Hepatocyte (in vitro differentiated cells): ENCODE measurements at regions not wholly inside any gene's neighbourhood (a gene's known extent, or its start where the extent isn't known, plus 50 kb on each side); places are given as distances from the start of the nearest gene placed in this dataset.

Source experiments
- DNase-seq: peaks from one replicate; pipeline ENCODE4 v3.0.0-alpha.2; 2016; ENCODE audit warnings: low spot score
- H2AFZ ChIP-seq: fragments of 200-600 bp; sonication (generic); 2 replicates; pipeline ENCODE4 v1.6.0; 2016; ENCODE audit warnings: antibody characterized with exemption, mild to moderate bottlenecking
- H3K27ac ChIP-seq: fragments of 200-600 bp; sonication (generic); 2 replicates; pipeline ENCODE4 v1.5.1; 2016; ENCODE audit warnings: mild to moderate bottlenecking
- H3K27me3 ChIP-seq: fragments of 200-600 bp; sonication (generic); 2 replicates; pipeline ENCODE4 v1.6.1; 2016
- H3K36me3 ChIP-seq: fragments of 200-600 bp; sonication (generic); replicated peaks from 2 replicates; pipeline ENCODE4 v1.5.1; 2016; ENCODE audit warnings: low read depth; ENCODE audit not compliant: insufficient read depth
- H3K4me1 ChIP-seq: fragments of 200-600 bp; sonication (generic); 2 replicates; pipeline ENCODE4 v1.5.1; 2016; ENCODE audit warnings: mild to moderate bottlenecking, moderate library complexity; ENCODE audit not compliant: insufficient read depth
- H3K4me2 ChIP-seq: fragments of 200-600 bp; sonication (generic); 2 replicates; pipeline ENCODE4 v1.6.0; 2016
- H3K4me3 ChIP-seq: fragments of 200-600 bp; sonication (generic); 2 replicates; pipeline ENCODE4 v1.5.1; 2016; ENCODE audit warnings: mild to moderate bottlenecking
- H3K79me2 ChIP-seq: fragments of 200-600 bp; sonication (generic); 2 replicates; pipeline ENCODE4 v1.6.0; 2017; ENCODE audit warnings: mild to moderate bottlenecking
- H3K9me2 ChIP-seq: fragments of 200-600 bp; sonication (generic); replicated peaks from 2 replicates; pipeline ENCODE4 v1.6.0; 2017; ENCODE audit warnings: mild to moderate bottlenecking; ENCODE audit not compliant: insufficient read depth
- H3K9me3 ChIP-seq: fragments of 200-600 bp; sonication (generic); 2 replicates; pipeline ENCODE4 v1.5.1; 2016; ENCODE audit warnings: low read depth, mild to moderate bottlenecking
- H4K20me1 ChIP-seq: fragments of 200-600 bp; sonication (generic); 2 replicates; pipeline ENCODE4 v1.6.0; 2016; ENCODE audit warnings: mild to moderate bottlenecking; ENCODE audit not compliant: insufficient read depth, poor library complexity, severe bottlenecking
- EZH2 ChIP-seq: fragments of 200-600 bp; sonication (generic); IDR thresholded peaks from 2 replicates; pipeline ENCODE4 v1.6.1; 2016; ENCODE audit warnings: antibody characterized with exemption, mild to moderate bottlenecking, borderline replicate concordance
- EZH2phosphoT487 ChIP-seq: fragments of 200-600 bp; sonication (generic); IDR thresholded peaks from one replicate; pipeline ENCODE4 v1.6.1; 2018; ENCODE audit warnings: antibody characterized with exemption, mild to moderate bottlenecking, low read depth, moderate library complexity; ENCODE audit not compliant: unreplicated experiment, severe bottlenecking
- WGBS: methylation state at CpG from one replicate; pipeline ENCODE4 v1.1.6; 2016; ENCODE audit warnings: low lambda C conversion rate; ENCODE audit errors: missing lambda C conversion rate; 5-methylcytosine and 5-hydroxymethylcytosine counted together
- TF ChIP-seq, protein P1 (sequence below): fragments of 200-600 bp; sonication (generic); IDR thresholded peaks from 2 replicates; pipeline ENCODE4 v1.5.1; 2016; ENCODE audit warnings: antibody characterized with exemption, mild to moderate bottlenecking; ENCODE audit not compliant: poor library complexity

DNA sequence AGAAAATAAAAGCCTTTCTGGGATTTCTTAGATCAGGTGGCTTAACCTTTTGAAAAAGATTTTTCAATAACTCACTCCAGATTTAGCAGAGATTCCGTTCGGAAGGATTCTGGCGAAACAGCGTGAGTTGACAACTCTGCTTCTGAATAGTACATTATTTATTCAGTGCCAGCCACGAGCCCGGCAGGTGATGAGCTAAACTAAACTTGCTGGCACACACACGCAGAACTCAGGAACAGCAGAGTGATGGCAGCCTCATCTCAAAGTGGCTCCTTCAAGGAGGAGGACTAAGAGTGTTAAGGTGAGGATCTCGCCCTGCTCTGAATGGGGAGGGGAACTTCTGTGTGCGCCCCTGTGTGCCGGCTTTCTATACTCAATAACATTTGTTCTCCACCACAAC lies 114.3 kb downstream of the FAM43A start:
- Histone ChIP-seq H3K4me2 (no peak overlapping the region), H3K27ac (no peak overlapping the region), H3K9me3 (no peaks in the 10 kb centered on the region), H3K4me3 (no peak overlapping the region), H3K9me2 (no peaks in the 10 kb centered on the region), H3K27me3 (peaks cover 7% of the 10 kb centered on the region), H2AFZ (no peak overlapping the region), H3K79me2 (no peaks in the 10 kb centered on the region), H4K20me1 (no peaks in the 10 kb centered on the region), H3K36me3 (no peaks in the 10 kb centered on the region), H3K4me1 (no peaks in the 10 kb centered on the region)
- WGBS, result 89% methylated on average over 10 of the region's 10 CpGs
- TF ChIP-seq, protein P1, sequence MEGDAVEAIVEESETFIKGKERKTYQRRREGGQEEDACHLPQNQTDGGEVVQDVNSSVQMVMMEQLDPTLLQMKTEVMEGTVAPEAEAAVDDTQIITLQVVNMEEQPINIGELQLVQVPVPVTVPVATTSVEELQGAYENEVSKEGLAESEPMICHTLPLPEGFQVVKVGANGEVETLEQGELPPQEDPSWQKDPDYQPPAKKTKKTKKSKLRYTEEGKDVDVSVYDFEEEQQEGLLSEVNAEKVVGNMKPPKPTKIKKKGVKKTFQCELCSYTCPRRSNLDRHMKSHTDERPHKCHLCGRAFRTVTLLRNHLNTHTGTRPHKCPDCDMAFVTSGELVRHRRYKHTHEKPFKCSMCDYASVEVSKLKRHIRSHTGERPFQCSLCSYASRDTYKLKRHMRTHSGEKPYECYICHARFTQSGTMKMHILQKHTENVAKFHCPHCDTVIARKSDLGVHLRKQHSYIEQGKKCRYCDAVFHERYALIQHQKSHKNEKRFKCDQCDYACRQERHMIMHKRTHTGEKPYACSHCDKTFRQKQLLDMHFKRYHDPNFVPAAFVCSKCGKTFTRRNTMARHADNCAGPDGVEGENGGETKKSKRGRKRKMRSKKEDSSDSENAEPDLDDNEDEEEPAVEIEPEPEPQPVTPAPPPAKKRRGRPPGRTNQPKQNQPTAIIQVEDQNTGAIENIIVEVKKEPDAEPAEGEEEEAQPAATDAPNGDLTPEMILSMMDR, result no peak
- TF ChIP-seq EZH2phosphoT487, result no peak
- no peak for TF ChIP-seq EZH2
- no peak for DNase-seq

DNA sequence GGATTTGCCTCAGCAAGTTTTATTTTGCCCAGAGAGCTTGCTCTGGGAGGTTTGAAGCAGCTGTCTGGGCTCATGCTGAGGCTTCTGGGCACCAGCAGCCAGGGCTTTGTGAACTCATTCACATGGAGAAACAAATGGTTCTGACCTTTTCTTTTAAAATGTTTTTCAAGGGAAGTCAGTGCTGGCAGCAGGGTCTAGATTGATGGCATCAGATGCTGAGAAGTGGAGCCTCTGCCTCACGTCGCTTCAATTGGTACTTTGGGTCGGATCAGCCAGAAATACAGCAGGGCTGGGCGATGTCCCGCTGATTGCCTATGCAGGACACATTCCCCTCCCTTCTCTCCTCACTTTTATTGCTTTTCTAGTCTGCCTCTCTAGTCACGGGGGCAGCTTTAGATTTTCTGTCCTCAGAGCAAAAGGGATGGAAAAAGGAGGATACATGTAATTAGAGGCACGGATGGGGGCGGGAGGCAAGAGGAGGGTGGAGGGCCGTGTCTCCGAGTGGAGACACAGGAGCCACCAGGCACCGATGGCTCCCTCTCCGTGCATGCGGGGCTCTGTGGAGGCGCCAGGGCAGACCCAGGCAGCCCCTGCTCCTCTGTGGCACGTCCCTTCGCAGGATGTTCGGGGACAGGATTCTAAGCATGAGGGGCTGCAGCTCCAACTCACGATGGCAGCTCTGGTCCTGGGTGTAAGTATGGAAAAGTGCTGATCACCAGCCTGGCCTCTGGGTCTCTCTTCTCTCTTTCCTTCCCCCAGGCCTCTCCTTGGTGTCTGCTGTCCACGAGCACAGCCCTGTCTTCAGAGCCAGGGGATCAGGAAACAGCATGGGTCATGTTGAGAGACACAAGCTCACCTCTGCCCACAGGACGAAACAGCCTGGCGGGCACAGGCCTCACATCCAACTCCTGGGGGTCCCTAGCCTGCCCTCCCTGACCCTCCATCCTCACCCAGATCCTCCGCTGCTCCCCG lies 116.1 kb downstream of the FAM43A start:
- no peaks in the 10 kb centered on the region for H3K36me3 ChIP-seq
- no peaks in the 10 kb centered on the region for H4K20me1 ChIP-seq
- H2AFZ ChIP-seq, result no peak overlapping the region
- no peaks in the 10 kb centered on the region for H3K79me2 ChIP-seq
- no peaks in the 10 kb centered on the region for H3K9me2 ChIP-seq
- WGBS, result 64% methylated on average over 17 of the region's 23 CpGs
- no peak for TF ChIP-seq EZH2
- TF ChIP-seq, protein P1, result no peak
- TF ChIP-seq EZH2phosphoT487, result no peak
- peaks cover 7% of the 10 kb centered on the region for H3K27me3 ChIP-seq
- no peak overlapping the region for H3K4me2 ChIP-seq
- no peaks in the 10 kb centered on the region for H3K9me3 ChIP-seq
- no peak overlapping the region for H3K27ac ChIP-seq
- no peaks in the 10 kb centered on the region for H3K4me1 ChIP-seq
- H3K4me3 ChIP-seq, result no peak overlapping the region
- DNase-seq, result no peak

DNA sequence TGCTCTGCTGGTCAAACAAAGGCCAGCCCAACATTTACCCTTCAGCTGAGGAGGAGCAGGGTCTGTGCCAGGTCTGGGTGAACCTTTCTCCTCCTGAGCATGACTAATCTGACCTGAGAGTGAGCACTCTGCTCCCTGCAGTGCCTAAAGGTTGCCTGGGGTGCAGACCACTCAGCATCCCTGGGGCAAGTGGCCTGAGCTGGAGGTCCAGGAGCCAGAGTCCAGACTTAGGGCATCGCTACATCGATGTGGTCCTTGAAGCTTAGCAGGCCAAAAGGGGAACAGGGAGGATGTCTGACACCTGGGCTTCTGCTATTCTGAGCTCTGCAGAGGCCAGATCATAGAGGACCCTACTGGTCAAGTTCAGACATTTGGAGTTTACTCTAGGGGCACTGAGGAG lies 119.1 kb downstream of the FAM43A start:
- Histone ChIP-seq H3K79me2 (no peaks in the 10 kb centered on the region), H3K9me2 (no peaks in the 10 kb centered on the region), H3K9me3 (no peaks in the 10 kb centered on the region), H3K4me1 (no peaks in the 10 kb centered on the region), H3K4me3 (no peak overlapping the region), H3K4me2 (no peak overlapping the region), H2AFZ (no peak overlapping the region), H4K20me1 (no peaks in the 10 kb centered on the region), H3K27me3 (peaks cover 7% of the 10 kb centered on the region), H3K36me3 (no peaks in the 10 kb centered on the region), H3K27ac (no peak overlapping the region)
- TF ChIP-seq, protein P1, result no peak
- no peak for TF ChIP-seq EZH2phosphoT487
- TF ChIP-seq EZH2, result no peak
- DNase-seq, result no peak
- WGBS, result 97% methylated on average over 2 of the region's 2 CpGs
